ENCODE measurements at regions not wholly inside any gene's neighbourhood (a gene's known extent, or its start where the extent isn't known, plus 50 kb on each side); places are given as distances from the start of the nearest gene placed in this dataset.

DNA sequence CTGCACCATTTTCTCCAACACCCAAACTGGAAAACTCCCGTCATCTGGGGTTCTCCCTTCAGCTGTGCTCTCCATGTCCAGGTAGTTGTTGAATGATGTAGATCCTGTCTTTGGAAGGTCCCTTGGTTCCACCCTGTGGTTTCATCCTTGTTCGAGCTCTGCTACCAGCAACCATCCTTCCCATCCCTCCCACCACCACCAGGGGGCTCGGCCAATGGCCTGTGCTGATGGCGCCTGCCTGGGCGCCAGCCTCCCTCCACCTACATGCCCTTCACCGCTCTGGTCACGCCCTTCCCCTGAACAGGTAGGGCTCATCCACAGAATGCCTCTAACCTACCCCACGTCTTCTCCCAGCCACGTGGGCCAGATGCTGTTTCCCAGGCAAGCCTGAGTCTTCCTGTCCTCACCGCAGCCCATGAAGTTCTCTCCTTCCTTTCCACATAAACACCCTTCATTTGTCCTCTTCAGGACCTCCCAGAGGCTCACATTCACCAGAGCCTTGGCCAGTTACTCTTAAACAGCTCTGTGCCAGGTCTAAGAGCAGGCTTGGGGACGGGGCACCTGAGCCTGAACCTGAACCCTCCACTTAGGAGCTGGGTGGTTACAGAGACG is 75.1 kb upstream of the DUSP22 start (continued):
- no peak for TF ChIP-seq ATF2 (IDR thresholded peaks at IDR 0.05; ENCODE audit: low read length)
- TF ChIP-seq MEF2B (IDR thresholded peaks at IDR 0.05; ENCODE audit: partially characterized antibody, poor library complexity, severe bottlenecking): no peak
- TF ChIP-seq RCOR1 (conservative IDR thresholded peaks at IDR 0.05; ENCODE audit: low read depth, low read length): 0 out of 2 replicates have a peak, but pooled peaks have one; percentile 27
- TF ChIP-seq, protein P1, sequence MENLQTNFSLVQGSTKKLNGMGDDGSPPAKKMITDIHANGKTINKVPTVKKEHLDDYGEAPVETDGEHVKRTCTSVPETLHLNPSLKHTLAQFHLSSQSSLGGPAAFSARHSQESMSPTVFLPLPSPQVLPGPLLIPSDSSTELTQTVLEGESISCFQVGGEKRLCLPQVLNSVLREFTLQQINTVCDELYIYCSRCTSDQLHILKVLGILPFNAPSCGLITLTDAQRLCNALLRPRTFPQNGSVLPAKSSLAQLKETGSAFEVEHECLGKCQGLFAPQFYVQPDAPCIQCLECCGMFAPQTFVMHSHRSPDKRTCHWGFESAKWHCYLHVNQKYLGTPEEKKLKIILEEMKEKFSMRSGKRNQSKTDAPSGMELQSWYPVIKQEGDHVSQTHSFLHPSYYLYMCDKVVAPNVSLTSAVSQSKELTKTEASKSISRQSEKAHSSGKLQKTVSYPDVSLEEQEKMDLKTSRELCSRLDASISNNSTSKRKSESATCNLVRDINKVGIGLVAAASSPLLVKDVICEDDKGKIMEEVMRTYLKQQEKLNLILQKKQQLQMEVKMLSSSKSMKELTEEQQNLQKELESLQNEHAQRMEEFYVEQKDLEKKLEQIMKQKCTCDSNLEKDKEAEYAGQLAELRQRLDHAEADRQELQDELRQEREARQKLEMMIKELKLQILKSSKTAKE (IDR thresholded peaks at IDR 0.05; ENCODE audit: low read depth, poor library complexity, severe bottlenecking): no peak
- no peak for TF ChIP-seq SP1 (IDR thresholded peaks at IDR 0.05; ENCODE audit: low read depth, low read length)
- no peak for TF ChIP-seq NFYB (IDR thresholded peaks at IDR 0.05; ENCODE audit: insufficient read depth, low read depth, low read length)
- peak; percentile 69; the same call in 1 of the 2 replicates for TF ChIP-seq CREM (IDR thresholded peaks at IDR 0.05; ENCODE audit: low read depth)
- no peak for TF ChIP-seq ASH2L (IDR thresholded peaks at IDR 0.05; ENCODE audit: borderline replicate concordance, low read depth)
- TF ChIP-seq SREBF2 (IDR thresholded peaks at IDR 0.05; ENCODE audit: low read length): no peak
- TF ChIP-seq ZNF622 (IDR thresholded peaks at IDR 0.05): no peak
- TF ChIP-seq, protein P2, sequence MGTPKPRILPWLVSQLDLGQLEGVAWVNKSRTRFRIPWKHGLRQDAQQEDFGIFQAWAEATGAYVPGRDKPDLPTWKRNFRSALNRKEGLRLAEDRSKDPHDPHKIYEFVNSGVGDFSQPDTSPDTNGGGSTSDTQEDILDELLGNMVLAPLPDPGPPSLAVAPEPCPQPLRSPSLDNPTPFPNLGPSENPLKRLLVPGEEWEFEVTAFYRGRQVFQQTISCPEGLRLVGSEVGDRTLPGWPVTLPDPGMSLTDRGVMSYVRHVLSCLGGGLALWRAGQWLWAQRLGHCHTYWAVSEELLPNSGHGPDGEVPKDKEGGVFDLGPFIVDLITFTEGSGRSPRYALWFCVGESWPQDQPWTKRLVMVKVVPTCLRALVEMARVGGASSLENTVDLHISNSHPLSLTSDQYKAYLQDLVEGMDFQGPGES (IDR thresholded peaks at IDR 0.05): no peak
- 0 out of 2 replicates have a peak, but pooled peaks have one; percentile 28 for TF ChIP-seq NBN (IDR thresholded peaks at IDR 0.05)
- TF ChIP-seq BMI1 (IDR thresholded peaks at IDR 0.05; ENCODE audit: borderline replicate concordance): no peak
- no peak for TF ChIP-seq SMAD5 (IDR thresholded peaks at IDR 0.05; ENCODE audit: low read depth)
- TF ChIP-seq ZBTB4 (CRISPR knock-in tag; IDR thresholded peaks at IDR 0.05): no peak
- TF ChIP-seq ZNF24 (IDR thresholded peaks at IDR 0.05): no peak
- no peak for TF ChIP-seq CREB1 (IDR thresholded peaks at IDR 0.05; ENCODE audit: low read depth)
- no peak for TF ChIP-seq CBX5 (IDR thresholded peaks at IDR 0.05; ENCODE audit: low read depth)
- TF ChIP-seq TBL1XR1 (IDR thresholded peaks at IDR 0.05; ENCODE audit: low read depth, low read length): peak; percentile 42; the same call in 1 of the 2 replicates
- TF ChIP-seq NFXL1 (IDR thresholded peaks at IDR 0.05; ENCODE audit: borderline replicate concordance): no peak
- TF ChIP-seq, protein P3, sequence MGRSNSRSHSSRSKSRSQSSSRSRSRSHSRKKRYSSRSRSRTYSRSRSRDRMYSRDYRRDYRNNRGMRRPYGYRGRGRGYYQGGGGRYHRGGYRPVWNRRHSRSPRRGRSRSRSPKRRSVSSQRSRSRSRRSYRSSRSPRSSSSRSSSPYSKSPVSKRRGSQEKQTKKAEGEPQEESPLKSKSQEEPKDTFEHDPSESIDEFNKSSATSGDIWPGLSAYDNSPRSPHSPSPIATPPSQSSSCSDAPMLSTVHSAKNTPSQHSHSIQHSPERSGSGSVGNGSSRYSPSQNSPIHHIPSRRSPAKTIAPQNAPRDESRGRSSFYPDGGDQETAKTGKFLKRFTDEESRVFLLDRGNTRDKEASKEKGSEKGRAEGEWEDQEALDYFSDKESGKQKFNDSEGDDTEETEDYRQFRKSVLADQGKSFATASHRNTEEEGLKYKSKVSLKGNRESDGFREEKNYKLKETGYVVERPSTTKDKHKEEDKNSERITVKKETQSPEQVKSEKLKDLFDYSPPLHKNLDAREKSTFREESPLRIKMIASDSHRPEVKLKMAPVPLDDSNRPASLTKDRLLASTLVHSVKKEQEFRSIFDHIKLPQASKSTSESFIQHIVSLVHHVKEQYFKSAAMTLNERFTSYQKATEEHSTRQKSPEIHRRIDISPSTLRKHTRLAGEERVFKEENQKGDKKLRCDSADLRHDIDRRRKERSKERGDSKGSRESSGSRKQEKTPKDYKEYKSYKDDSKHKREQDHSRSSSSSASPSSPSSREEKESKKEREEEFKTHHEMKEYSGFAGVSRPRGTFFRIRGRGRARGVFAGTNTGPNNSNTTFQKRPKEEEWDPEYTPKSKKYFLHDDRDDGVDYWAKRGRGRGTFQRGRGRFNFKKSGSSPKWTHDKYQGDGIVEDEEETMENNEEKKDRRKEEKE (IDR thresholded peaks at IDR 0.05): no peak
